GM10266 (cell line): ENCODE measurements at regions not wholly inside any gene's neighbourhood (a gene's known extent, or its start where the extent isn't known, plus 50 kb on each side); places are given as distances from the start of the nearest gene placed in this dataset.

ENCODE experiments used
- DNase-seq: peaks from one replicate; pipeline ENCODE4 v3.0.0; 2012; ENCODE audit errors: extremely low spot score
- CTCF ChIP-seq: IDR thresholded peaks from 2 replicates; pipeline ENCODE4 v1.5.1; 2012; ENCODE audit warnings: mild to moderate bottlenecking, low read depth; ENCODE audit not compliant: control insufficient read depth, insufficient read depth; ENCODE audit errors: missing control alignments

DNA sequence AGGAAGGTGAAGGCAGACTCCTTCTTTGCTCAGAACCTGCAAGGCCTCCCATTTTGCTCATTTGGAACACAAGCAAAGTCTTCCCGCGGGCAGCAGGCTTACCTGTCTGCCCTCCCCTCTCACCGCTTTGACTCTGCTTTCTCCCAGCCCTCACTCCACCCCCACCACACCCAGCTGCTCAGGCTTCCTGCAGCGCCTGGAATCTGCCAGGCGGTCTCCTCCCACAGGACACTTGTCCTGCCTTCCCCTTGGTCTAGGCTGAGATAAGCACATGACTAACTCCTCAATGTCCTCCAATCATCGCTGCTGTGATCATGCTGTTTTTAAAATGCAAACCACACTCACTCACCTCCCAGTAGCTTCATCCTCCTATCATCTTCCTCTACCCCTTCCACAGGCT is 430.0 kb downstream of the ZNF516 start:
- DNase-seq = no peak
- TF ChIP-seq CTCF = no peak

DNA sequence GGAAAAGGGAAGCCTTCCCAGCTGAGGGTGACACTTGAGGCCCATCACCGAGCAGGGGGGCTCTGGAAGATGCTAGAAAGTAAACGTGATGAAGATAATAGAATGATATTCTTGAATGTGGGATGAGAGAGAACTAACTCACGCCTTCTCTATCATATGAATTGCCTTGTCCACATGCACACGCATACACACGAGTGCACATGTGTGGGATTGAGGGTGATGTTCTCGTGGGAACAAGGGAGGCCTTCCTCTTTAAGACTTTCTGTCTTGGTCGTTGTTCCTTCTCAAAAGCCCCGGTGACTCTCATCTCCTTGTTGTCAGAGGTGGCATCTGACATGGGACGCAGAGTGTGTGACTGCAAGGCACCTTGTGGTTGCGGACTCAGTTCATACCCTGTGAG is 436.9 kb downstream of the ZNF516 start:
- TF ChIP-seq CTCF = no peak
- no peak for DNase-seq

DNA sequence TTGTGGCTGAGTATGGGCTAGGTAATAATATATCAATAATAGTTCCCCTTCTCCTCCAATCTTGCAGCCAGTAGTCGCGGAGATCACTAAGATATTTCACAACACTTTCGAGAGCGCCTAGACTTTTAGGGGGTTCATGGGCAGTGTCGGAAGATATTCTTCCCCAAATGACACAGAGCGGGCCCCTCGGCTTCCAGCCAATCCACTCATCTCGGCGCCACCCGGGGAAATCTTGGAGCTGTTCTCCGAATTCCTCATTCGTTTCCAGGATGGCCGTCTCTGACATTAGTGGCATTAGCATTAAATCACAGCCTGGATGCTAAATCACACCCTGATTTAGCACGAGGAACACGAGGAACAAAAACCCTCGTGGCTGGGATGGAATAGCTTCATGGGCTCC is 437.7 kb downstream of the ZNF516 start:
- no peak for TF ChIP-seq CTCF
- DNase-seq = no peak

DNA sequence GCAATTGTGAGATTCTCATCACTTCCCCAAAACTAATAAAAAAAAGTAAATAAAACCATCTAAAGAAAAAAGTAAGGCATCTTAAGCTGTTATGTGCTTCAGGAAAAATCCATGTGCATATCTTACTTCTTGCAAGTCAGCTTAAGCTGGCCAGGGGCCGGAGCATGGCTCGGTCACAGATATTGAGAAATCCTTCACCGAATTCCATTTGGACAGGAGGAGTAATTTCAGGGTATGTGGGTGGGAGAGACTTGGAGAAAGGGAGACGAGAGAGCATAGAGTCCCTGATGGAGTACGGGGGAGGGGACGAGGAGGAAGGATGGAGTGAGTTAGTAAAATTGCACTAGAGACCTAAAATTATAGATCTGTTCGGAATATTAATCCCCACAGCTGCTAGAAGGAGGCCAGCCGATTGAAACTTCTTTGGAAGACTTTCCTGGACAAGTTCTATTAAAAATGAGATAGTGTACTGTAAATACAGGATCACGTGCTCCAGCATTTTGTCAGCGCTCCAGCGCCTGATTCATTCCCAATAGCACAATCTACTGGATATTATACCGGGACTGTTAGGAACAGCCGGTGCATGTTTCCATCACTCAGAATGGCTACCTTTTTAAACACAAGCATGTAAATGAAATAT is 438.5 kb downstream of the ZNF516 start:
- no peak for DNase-seq
- no peak for TF ChIP-seq CTCF

DNA sequence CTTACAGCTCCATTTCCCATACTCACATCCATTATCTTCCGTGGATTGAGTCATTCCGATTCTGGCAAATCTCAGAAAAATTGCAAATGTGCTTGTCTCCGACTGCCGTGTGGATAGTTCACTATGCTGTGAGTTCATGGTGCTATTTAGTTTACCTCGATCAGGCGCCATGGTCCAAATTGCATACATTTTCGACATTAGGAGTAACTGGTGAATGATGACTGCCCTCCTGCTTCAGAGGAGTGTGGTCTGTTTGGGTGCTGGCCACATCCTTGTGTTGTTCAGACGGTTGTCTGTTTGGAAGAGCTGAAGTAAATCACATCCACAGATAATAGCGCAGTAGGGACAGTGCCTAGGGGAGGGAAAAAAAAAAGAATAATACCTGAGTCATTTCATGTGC is 439.5 kb downstream of the ZNF516 start:
- DNase-seq = no peak
- no peak for TF ChIP-seq CTCF

- TF ChIP-seq CTCF = no peak
- no peak for DNase-seq
These were observed 440.0 kb downstream of the ZNF516 start for GRCh38 chr18:76055025-76055424.

DNA sequence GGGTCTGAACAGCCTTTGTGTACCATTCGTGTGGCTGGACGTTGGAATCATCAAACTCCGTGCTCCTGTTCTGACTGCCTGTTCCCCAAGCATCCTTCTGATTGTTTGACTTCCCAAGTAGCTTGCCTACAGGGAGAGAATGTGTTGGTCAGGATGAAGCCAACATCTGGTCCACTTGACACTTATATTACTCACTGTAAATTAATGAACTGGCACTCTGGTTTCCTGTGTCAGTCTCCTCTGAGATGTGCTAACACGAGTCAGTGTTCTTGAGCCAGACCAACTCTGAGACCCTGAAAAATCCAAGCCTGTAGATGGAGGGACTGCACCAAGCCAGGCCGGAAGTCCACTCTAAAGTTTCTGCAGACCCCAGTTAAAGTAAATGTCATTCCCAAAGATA is 440.9 kb downstream of the ZNF516 start:
- no peak for DNase-seq
- no peak for TF ChIP-seq CTCF
